Panc1 (cell line): ENCODE measurements at regions not wholly inside any gene's neighbourhood (a gene's known extent, or its start where the extent isn't known, plus 50 kb on each side); places are given as distances from the start of the nearest gene placed in this dataset.
A peak's percentile ranks its signal among the peaks of the same experiment; 100 is the strongest.

Experiments
- ATAC-seq: fragments of 200-7000 bp; cut with Tn5 transposase; 2 replicates; pipeline ENCODE4 v1.9.1; 2020; ENCODE audit warnings: mild to moderate bottlenecking, moderate library complexity
- BruUV-seq: library from RNA; stranded (reverse); fragments of 400-500 nt; replicated peaks from 2 replicates; lab custom pipeline; 2021; lab: Mats Ljungman, UMichigan
- CTCF ChIA-PET: fragments of 300-600 bp; sonication (Branson Sonifier 250); formaldehyde crosslinking; loops from one replicate; lab custom pipeline; 2022; ENCODE audit warnings: antibody characterized with exemption; lab: Charles Lee
- POLR2A ChIA-PET: fragments of 300-600 bp; sonication (Branson Sonifier 250); formaldehyde crosslinking; loops from one replicate; lab custom pipeline; 2022; ENCODE audit warnings: antibody characterized with exemption; lab: Charles Lee
- DNase-seq: peaks from one replicate; pipeline ENCODE4 v3.0.0-alpha.2; 2010; ENCODE audit warnings: low read depth, low spot score
- H3K27ac ChIP-seq: 2 replicates; pipeline ENCODE4 v1.5.1; 2011; ENCODE audit warnings: mild to moderate bottlenecking, low read length, inconsistent platforms
- H3K27me3 ChIP-seq: fragments of 200-500 bp; sonication (Bioruptor generic); 2 replicates; pipeline ENCODE4 v1.6.0; 2014; ENCODE audit warnings: low read length, inconsistent platforms; ENCODE audit not compliant: control insufficient read depth, insufficient read depth
- H3K36me3 ChIP-seq: fragments of 200-500 bp; sonication (Bioruptor generic); 2 replicates; pipeline ENCODE4 v1.5.1; 2014; ENCODE audit warnings: inconsistent platforms, mild to moderate bottlenecking, low read length, moderate library complexity; ENCODE audit not compliant: control insufficient read depth, insufficient read depth
- H3K4me1 ChIP-seq: 2 replicates; pipeline ENCODE4 v1.5.1; 2011; ENCODE audit warnings: inconsistent platforms, mild to moderate bottlenecking, low read length, moderate library complexity; ENCODE audit not compliant: control insufficient read depth, insufficient read depth
- H3K4me3 ChIP-seq, 2 experiments: 2 replicates each; pipeline ENCODE4 v1.5.1; 2011 to 2012; ENCODE audit warnings: low read depth in 2 of 2, low read length in 2 of 2, mild to moderate bottlenecking in 2 of 2, inconsistent platforms in 1 of 2, moderate library complexity in 1 of 2
- H3K9me3 ChIP-seq: fragments of 200-500 bp; sonication (Bioruptor generic); 2 replicates; pipeline ENCODE4 v1.5.1; 2014; ENCODE audit warnings: low read depth, mild to moderate bottlenecking, inconsistent platforms, low read length, moderate library complexity; ENCODE audit not compliant: control insufficient read depth, insufficient read depth
- CTCF ChIP-seq: fragments of 450-650 bp; IDR thresholded peaks from 2 replicates; pipeline ENCODE4 v1.5.1; 2017; ENCODE audit warnings: mild to moderate bottlenecking
- POLR2AphosphoS5 ChIP-seq: IDR thresholded peaks from 2 replicates; pipeline ENCODE4 v1.6.1; 2012; ENCODE audit warnings: mild to moderate bottlenecking, low read depth, low read length, moderate library complexity
- REST ChIP-seq, 2 experiments: IDR thresholded peaks; 2 replicates each; pipeline ENCODE4 v1.6.1; 2011 to 2012; ENCODE audit warnings: low read depth in 2 of 2, control low read depth in 1 of 2, low read length in 1 of 2, mild to moderate bottlenecking in 1 of 2, moderate library complexity in 1 of 2; ENCODE audit not compliant: insufficient read depth in 1 of 2
- SIN3A ChIP-seq: IDR thresholded peaks from 2 replicates; pipeline ENCODE4 v1.6.1; 2012; ENCODE audit warnings: low read depth, mild to moderate bottlenecking, low read length, moderate library complexity, borderline replicate concordance; ENCODE audit not compliant: insufficient read depth
- TCF7L2 ChIP-seq: IDR thresholded peaks from 2 replicates; pipeline ENCODE4 v1.6.1; 2011; ENCODE audit warnings: mild to moderate bottlenecking, low read depth, low read length, inconsistent platforms
- in situ Hi-C: cut with HindIII; loops from 2 replicates; pipeline ENCODE4 v1.10.0; 2016; ENCODE audit warnings: low sequenced_read_pairs, low pct_unique_long_range_greater_than_20kb
- intact Hi-C: fragments of 100-400 bp; cut with micrococcal nuclease; formaldehyde crosslinking; loops from one replicate; pipeline ENCODE4 v1.10.0; 2022; ENCODE audit not compliant: unreplicated experiment

DNA sequence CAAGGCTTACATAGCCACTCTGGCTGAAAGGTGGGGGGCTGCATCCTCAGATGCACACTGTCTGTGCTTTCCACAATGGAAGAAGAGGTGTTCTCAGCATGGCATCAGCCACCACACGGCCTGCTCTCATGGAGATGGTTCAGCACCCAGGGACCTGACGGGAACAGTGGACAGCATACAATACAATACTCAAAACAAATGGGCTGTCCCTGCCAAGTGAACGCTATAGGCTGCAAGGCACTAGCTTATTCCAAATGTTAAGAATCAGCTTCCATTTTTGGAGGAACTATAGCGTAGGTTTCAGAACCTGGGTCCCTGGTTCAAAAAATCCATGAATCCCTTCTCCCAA, 77.2 kb downstream of the ZNF608 start:
- no TSS peak for BruUV-seq
- ChIA-PET CTCF (no interaction called here), POLR2A (interaction anchor here (0.6 kb wide), 1 partner anchor 1057 kb away, joined by 3 read pairs; no protein-coding TSS in a partner anchor)
- peak; percentile 46 for ATAC-seq
- H3K4me3 ChIP-seq, result no peak overlapping the region
- no peak for DNase-seq
- no peak for TF ChIP-seq SIN3A
- TF ChIP-seq POLR2AphosphoS5, result no peak
- TF ChIP-seq CTCF, result no peak
- TF ChIP-seq TCF7L2, result no peak
- TF ChIP-seq REST (IDR thresholded peaks at IDR 0.05; ENCODE audit: insufficient read depth in 1 of 2, low read depth in 2 of 2, low read length in 1 of 2), result 0 out of 4 replicates have a peak, but pooled peaks of 1 of the 2 experiments have one; percentile 46
- intact Hi-C loops, result no loop called here
- H3K4me1 ChIP-seq, result peaks cover 94% of the 10 kb centered on the region
- in situ Hi-C loops, result no loop called here
- no peaks in the 10 kb centered on the region for H3K36me3 ChIP-seq
- H3K27me3 ChIP-seq, result no peaks in the 10 kb centered on the region
- H3K27ac ChIP-seq, result peak overlapping the region; percentile 93
- no peaks in the 10 kb centered on the region for H3K9me3 ChIP-seq

DNA sequence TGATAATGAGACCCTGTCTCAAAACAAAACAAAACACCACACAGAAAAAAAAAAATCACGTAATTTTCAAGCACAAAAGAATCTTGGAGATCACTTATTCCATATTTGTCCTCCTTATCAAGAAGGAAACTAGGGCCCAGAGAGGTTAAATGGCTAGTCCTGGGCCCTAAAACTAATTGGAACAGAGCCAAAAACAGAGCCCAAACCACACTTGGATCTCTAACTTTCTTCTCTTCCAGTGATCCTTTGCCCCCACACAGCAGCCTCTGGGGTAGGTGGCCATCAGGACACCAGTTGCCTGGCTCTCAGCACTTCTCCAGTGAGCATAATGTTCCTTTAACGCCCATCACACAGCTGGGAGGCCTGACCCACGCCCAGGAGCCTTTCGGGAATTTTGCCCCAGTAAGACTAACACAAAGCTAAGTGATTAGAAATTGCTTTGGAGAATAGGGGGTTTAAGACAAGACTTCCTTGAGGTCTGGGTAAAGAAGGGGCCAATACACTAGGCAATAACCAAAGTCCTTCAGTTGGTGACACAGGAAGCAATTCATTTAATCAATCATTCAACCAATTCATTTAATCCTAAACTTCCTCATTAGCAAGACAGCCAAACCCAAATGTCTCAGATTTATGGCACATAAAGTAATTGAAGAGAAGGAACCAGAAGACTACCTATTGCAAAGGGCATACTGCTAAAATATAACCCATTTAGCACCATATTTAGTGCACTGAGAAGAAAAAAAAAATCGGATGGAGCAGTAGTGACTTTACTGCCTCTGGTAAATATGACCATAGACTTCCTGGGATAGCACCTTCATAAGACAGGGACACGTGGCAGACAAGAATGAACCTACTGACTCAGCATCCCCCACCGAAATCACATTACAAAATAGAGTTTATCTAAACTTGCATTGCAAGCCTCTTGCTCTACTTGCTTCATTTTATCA, 77.8 kb downstream of the ZNF608 start:
- BruUV-seq, result no TSS peak
- no peaks in the 10 kb centered on the region for H3K36me3 ChIP-seq
- no peak for DNase-seq
- H3K27ac ChIP-seq, result peak overlapping the region; percentile 93
- POLR2A ChIA-PET, result interaction anchor here (0.6 kb wide), 1 partner anchor 1057 kb away, joined by 3 read pairs; no protein-coding TSS in a partner anchor
- in situ Hi-C loops, result no loop called here
- peaks cover 94% of the 10 kb centered on the region for H3K4me1 ChIP-seq
- no peak for TF ChIP-seq REST (IDR thresholded peaks at IDR 0.05; ENCODE audit: insufficient read depth in 1 of 2, low read depth in 2 of 2, low read length in 1 of 2)
- no peak for TF ChIP-seq SIN3A
- no peak for TF ChIP-seq CTCF
- no peak for TF ChIP-seq TCF7L2
- TF ChIP-seq POLR2AphosphoS5, result no peak
- no peaks in the 10 kb centered on the region for H3K27me3 ChIP-seq
- intact Hi-C loops, result no loop called here
- no peaks in the 10 kb centered on the region for H3K9me3 ChIP-seq
- CTCF ChIA-PET, result no interaction called here
- ATAC-seq, result no peak
- no peak overlapping the region for H3K4me3 ChIP-seq
